DMS53 treated with DMSO at 0.1 percent for 48 hours (cell line): ENCODE measurements at regions not wholly inside any gene's neighbourhood (a gene's known extent, or its start where the extent isn't known, plus 50 kb on each side); places are given as distances from the start of the nearest gene placed in this dataset.

Source experiments
- DNase-seq: peaks from one replicate; lab custom pipeline; 2025; ENCODE audit not compliant: unreplicated experiment; lab: John Stamatoyannopoulos, UW

DNA sequence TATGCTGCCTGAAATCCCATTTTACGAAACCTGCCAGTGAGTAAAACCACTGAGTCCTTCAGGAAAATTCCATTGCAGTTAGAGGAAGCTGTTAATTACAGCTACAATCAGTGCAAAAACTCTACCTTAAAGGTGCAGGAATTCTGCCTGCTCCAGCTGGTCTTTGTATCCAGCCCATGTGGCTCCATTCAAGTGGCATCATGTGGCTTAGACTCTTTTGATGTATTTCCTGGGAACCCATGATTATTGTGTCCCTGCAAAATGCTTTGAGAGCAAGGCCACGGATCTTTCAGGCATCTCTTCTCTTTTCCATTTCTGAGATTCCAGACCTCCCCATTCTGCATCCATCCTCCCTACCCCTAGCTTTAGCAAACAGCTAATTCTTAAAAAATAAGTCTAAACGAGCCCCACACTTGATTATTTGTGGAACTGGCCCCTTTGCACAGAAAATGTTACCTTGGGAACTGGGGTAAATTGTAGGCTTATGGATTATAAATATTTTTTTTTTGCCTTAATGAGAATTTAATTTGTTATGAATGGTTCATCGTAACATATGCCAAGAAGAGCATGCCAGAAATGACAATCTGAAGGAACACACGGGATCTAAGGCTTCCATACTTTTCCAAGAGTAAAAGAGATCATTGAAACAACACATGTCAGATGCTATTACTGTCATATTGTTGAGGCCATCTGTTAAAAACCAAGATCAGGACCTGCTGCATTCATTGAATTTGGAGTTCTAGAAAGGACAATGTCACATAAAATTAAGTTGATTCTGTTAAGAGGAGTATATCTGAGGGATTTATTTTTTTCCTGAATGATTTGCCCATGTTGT lies 144.6 kb downstream of the TPH2 start:
- DNase-seq: no peak

- DNase-seq: no peak
Measured at GRCh38 chr12:72084061-72084460, 145.4 kb downstream of the TPH2 start.

- DNase-seq: no peak
Measured at GRCh38 chr12:72084880-72085279, 146.2 kb downstream of the TPH2 start.

- peak; percentile 96 for DNase-seq
Measured at GRCh38 chr12:72089678-72090077, 151.0 kb downstream of the TPH2 start.

GRCh38 chr12:72093424-72093823 lies 154.8 kb downstream of the TPH2 start:
- DNase-seq: no peak

- DNase-seq: peak; percentile 42
Measured at GRCh38 chr12:72093930-72094329, 155.3 kb downstream of the TPH2 start.

- DNase-seq: peak; percentile 96
Measured at GRCh38 chr12:72094490-72094889, 155.8 kb downstream of the TPH2 start.

- DNase-seq: no peak
Measured at GRCh38 chr12:72095025-72095424, 156.4 kb downstream of the TPH2 start.

- DNase-seq: no peak
Measured at GRCh38 chr12:72098622-72099021, 160.0 kb downstream of the TPH2 start.

- no peak for DNase-seq
Measured at GRCh38 chr12:72100854-72101253, 162.2 kb downstream of the TPH2 start.

GRCh38 chr12:72102150-72102549 lies 163.5 kb downstream of the TPH2 start:
- no peak for DNase-seq

DNA sequence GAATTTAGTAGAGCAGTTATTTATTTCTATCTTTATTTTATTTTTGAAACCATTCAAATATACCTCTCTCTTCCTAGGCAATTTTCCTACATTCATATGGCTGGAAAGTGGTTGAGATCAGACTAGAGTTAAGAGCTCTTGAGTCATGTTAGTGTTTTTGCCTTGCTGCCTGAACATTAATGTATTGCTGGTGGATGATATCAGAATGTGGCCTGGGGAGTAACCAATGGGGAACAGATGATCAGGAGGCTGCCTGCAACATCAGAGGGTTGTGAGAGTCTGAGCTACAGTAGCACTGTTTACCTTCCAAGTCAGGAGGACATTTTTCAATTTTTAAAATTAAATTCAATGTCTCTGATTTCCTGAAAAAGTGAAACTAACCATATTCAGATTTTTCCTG lies 166.3 kb upstream of the TRHDE start:
- DNase-seq: peak; percentile 36

GRCh38 chr12:72110937-72111650 lies 161.1 kb upstream of the TRHDE start:
- DNase-seq: no peak

- no peak for DNase-seq
Measured at GRCh38 chr12:72111706-72112105, 160.5 kb upstream of the TRHDE start.

GRCh38 chr12:72133497-72134055 lies 138.6 kb upstream of the TRHDE start:
- peak; percentile 48 for DNase-seq

- no peak for DNase-seq
Measured at GRCh38 chr12:72134246-72135020, 137.7 kb upstream of the TRHDE start.

DNA sequence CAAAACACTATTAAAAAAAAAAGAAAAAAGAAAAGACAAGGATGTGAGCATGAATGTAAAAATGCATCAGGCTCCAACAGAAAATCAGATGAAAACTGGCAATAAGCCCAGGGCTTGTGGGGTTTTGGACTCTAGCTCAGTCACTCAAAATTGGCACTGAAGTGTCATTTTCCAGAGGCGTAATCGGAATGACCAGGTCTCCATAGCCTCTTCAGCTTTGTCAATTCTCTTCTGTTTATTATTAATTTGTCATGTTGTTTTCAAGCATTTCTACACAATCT lies 137.2 kb upstream of the TRHDE start:
- DNase-seq: no peak

- no peak for DNase-seq
Measured at GRCh38 chr12:72136792-72137191, 135.4 kb upstream of the TRHDE start.

GRCh38 chr12:72139411-72139810 lies 132.8 kb upstream of the TRHDE start:
- no peak for DNase-seq

- DNase-seq: peak; percentile 24
Measured at GRCh38 chr12:72141381-72141780, 130.8 kb upstream of the TRHDE start.

DNA sequence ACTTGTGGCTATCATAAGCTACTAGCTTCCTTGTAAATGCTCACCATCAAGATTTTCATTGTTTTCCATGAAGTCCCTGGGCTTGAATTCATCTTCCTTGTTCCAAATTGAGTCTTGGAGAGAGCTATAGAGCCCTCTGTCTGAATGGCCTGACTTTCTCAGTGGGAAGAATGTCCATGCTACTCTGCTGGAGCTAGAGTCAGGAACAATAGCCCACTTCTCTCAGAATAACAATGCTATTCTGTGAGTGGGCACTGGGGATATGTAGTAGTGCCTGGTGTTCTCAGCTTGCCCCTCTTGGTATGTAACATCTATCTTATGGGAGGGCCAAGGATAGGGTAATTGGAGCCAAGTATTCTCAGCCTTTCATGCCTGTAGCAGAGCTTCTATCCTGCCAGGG lies 127.6 kb upstream of the TRHDE start:
- no peak for DNase-seq

DNA sequence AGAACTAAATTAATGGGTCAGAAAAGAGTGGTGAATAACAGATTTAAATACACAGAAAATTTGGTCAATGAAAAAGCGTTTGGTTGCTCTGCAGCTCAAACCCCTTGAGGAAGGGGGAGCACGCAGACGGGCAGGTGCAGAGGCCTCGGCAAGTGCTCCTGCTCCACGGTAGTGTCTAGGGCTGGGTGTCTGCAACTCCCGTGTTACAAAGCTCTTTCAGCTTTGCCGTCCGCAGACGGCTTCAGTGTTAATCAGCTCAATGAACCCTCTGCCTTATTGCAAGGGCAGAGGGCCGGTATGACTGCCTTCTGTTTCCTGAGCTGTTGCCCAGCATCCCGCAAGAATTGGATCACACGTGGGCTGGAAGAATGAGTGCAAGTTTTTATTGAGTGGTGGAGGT lies 125.7 kb upstream of the TRHDE start:
- DNase-seq: no peak
